ENCODE measurements at regions not wholly inside any gene's neighbourhood (a gene's known extent, or its start where the extent isn't known, plus 50 kb on each side); places are given as distances from the start of the nearest gene placed in this dataset.

GRCh38 chr2:57674743-57675142 is 371.9 kb upstream of the VRK2 start:
- no peak for ATAC-seq
- TF ChIP-seq, protein P1, sequence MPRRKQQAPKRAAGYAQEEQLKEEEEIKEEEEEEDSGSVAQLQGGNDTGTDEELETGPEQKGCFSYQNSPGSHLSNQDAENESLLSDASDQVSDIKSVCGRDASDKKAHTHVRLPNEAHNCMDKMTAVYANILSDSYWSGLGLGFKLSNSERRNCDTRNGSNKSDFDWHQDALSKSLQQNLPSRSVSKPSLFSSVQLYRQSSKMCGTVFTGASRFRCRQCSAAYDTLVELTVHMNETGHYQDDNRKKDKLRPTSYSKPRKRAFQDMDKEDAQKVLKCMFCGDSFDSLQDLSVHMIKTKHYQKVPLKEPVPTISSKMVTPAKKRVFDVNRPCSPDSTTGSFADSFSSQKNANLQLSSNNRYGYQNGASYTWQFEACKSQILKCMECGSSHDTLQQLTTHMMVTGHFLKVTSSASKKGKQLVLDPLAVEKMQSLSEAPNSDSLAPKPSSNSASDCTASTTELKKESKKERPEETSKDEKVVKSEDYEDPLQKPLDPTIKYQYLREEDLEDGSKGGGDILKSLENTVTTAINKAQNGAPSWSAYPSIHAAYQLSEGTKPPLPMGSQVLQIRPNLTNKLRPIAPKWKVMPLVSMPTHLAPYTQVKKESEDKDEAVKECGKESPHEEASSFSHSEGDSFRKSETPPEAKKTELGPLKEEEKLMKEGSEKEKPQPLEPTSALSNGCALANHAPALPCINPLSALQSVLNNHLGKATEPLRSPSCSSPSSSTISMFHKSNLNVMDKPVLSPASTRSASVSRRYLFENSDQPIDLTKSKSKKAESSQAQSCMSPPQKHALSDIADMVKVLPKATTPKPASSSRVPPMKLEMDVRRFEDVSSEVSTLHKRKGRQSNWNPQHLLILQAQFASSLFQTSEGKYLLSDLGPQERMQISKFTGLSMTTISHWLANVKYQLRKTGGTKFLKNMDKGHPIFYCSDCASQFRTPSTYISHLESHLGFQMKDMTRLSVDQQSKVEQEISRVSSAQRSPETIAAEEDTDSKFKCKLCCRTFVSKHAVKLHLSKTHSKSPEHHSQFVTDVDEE (CRISPR knock-in tag; IDR thresholded peaks at IDR 0.05): no peak
- TF ChIP-seq ZNF565 (CRISPR knock-in tag; conservative IDR thresholded peaks at IDR 0.05; ENCODE audit: low read depth) (no peak), ESRRG (CRISPR knock-in tag; IDR thresholded peaks at IDR 0.05) (no peak), TCF4 (CRISPR knock-in tag; IDR thresholded peaks at IDR 0.05; ENCODE audit: borderline replicate concordance) (no peak)
- TF ChIP-seq, protein P2, sequence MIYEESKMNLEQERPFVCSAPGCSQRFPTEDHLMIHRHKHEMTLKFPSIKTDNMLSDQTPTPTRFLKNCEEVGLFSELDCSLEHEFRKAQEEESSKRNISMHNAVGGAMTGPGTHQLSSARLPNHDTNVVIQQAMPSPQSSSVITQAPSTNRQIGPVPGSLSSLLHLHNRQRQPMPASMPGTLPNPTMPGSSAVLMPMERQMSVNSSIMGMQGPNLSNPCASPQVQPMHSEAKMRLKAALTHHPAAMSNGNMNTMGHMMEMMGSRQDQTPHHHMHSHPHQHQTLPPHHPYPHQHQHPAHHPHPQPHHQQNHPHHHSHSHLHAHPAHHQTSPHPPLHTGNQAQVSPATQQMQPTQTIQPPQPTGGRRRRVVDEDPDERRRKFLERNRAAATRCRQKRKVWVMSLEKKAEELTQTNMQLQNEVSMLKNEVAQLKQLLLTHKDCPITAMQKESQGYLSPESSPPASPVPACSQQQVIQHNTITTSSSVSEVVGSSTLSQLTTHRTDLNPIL (CRISPR knock-in tag; IDR thresholded peaks at IDR 0.05; ENCODE audit: low read depth): no peak

GRCh38 chr2:57677296-57677695 is 369.3 kb upstream of the VRK2 start:
- no peak for ATAC-seq
- TF ChIP-seq ZFP3 (CRISPR knock-in tag; IDR thresholded peaks at IDR 0.05): no peak
- TF ChIP-seq ESRRG (CRISPR knock-in tag; IDR thresholded peaks at IDR 0.05): no peak
- TF ChIP-seq TOX (CRISPR knock-in tag; IDR thresholded peaks at IDR 0.05; ENCODE audit: borderline replicate concordance): no peak
- no peak for TF ChIP-seq OSR1 (CRISPR knock-in tag; IDR thresholded peaks at IDR 0.05)
- no peak for TF ChIP-seq ZNF8 (CRISPR knock-in tag; IDR thresholded peaks at IDR 0.05)
- no peak for TF ChIP-seq ARNTL (CRISPR knock-in tag; IDR thresholded peaks at IDR 0.05; ENCODE audit: borderline replicate concordance, low read depth)
- no peak for TF ChIP-seq RARB (CRISPR knock-in tag; IDR thresholded peaks at IDR 0.05)
- no peak for TF ChIP-seq GLIS3 (CRISPR knock-in tag; IDR thresholded peaks at IDR 0.05)
- no peak for TF ChIP-seq ZNF565 (CRISPR knock-in tag; conservative IDR thresholded peaks at IDR 0.05; ENCODE audit: low read depth)
- TF ChIP-seq TCF4 (CRISPR knock-in tag; IDR thresholded peaks at IDR 0.05; ENCODE audit: borderline replicate concordance): no peak
- TF ChIP-seq ZFP30 (CRISPR knock-in tag; IDR thresholded peaks at IDR 0.05): no peak
- TF ChIP-seq, protein P3, sequence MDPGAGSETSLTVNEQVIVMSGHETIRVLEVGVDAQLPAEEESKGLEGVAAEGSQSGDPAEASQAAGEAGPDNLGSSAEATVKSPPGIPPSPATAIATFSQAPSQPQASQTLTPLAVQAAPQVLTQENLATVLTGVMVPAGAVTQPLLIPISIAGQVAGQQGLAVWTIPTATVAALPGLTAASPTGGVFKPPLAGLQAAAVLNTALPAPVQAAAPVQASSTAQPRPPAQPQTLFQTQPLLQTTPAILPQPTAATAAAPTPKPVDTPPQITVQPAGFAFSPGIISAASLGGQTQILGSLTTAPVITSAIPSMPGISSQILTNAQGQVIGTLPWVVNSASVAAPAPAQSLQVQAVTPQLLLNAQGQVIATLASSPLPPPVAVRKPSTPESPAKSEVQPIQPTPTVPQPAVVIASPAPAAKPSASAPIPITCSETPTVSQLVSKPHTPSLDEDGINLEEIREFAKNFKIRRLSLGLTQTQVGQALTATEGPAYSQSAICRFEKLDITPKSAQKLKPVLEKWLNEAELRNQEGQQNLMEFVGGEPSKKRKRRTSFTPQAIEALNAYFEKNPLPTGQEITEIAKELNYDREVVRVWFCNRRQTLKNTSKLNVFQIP (CRISPR knock-in tag; IDR thresholded peaks at IDR 0.05; ENCODE audit: borderline replicate concordance, low read depth): no peak
- no peak for TF ChIP-seq ZNF70 (CRISPR knock-in tag; IDR thresholded peaks at IDR 0.05)
- no peak for TF ChIP-seq CSDC2 (CRISPR knock-in tag; IDR thresholded peaks at IDR 0.05)
- TF ChIP-seq SNAI2 (CRISPR knock-in tag; IDR thresholded peaks at IDR 0.05): no peak
- no peak for TF ChIP-seq ZC3H10 (CRISPR knock-in tag; IDR thresholded peaks at IDR 0.05)
- TF ChIP-seq BACH2 (CRISPR knock-in tag; IDR thresholded peaks at IDR 0.05; ENCODE audit: borderline replicate concordance): no peak
- TF ChIP-seq PPARA (CRISPR knock-in tag; IDR thresholded peaks at IDR 0.05; ENCODE audit: borderline replicate concordance): no peak

- ATAC-seq: no peak
- TF ChIP-seq GLIS3 (CRISPR knock-in tag; IDR thresholded peaks at IDR 0.05): no peak
- no peak for TF ChIP-seq ZNF70 (CRISPR knock-in tag; IDR thresholded peaks at IDR 0.05)
- TF ChIP-seq SNAI2 (CRISPR knock-in tag; IDR thresholded peaks at IDR 0.05): no peak
- TF ChIP-seq ZNF8 (CRISPR knock-in tag; IDR thresholded peaks at IDR 0.05): no peak
- no peak for TF ChIP-seq RARB (CRISPR knock-in tag; IDR thresholded peaks at IDR 0.05)
- TF ChIP-seq, protein P3 (CRISPR knock-in tag; IDR thresholded peaks at IDR 0.05; ENCODE audit: borderline replicate concordance, low read depth): no peak
- TF ChIP-seq CSRNP3 (CRISPR knock-in tag; IDR thresholded peaks at IDR 0.05): no peak
- TF ChIP-seq BACH2 (CRISPR knock-in tag; IDR thresholded peaks at IDR 0.05; ENCODE audit: borderline replicate concordance): no peak
- TF ChIP-seq CSDC2 (CRISPR knock-in tag; IDR thresholded peaks at IDR 0.05): no peak
- no peak for TF ChIP-seq ZNF565 (CRISPR knock-in tag; conservative IDR thresholded peaks at IDR 0.05; ENCODE audit: low read depth)
- TF ChIP-seq, protein P2 (CRISPR knock-in tag; IDR thresholded peaks at IDR 0.05; ENCODE audit: low read depth): no peak
- TF ChIP-seq OSR1 (CRISPR knock-in tag; IDR thresholded peaks at IDR 0.05): no peak
- TF ChIP-seq ESRRG (CRISPR knock-in tag; IDR thresholded peaks at IDR 0.05): no peak
- TF ChIP-seq ISL1 (CRISPR knock-in tag; IDR thresholded peaks at IDR 0.05): no peak
- no peak for TF ChIP-seq ZFP3 (CRISPR knock-in tag; IDR thresholded peaks at IDR 0.05)
- TF ChIP-seq PPARA (CRISPR knock-in tag; IDR thresholded peaks at IDR 0.05; ENCODE audit: borderline replicate concordance): no peak
- TF ChIP-seq TCF4 (CRISPR knock-in tag; IDR thresholded peaks at IDR 0.05; ENCODE audit: borderline replicate concordance): no peak
- TF ChIP-seq, protein P1 (CRISPR knock-in tag; IDR thresholded peaks at IDR 0.05): no peak
Measured at GRCh38 chr2:57681650-57682049, 365.0 kb upstream of the VRK2 start.

Measured in SK-N-SH treated with all-trans-retinoic acid at 6 μM for 48 hours (cell line).